ENCODE measurements at regions not wholly inside any gene's neighbourhood (a gene's known extent, or its start where the extent isn't known, plus 50 kb on each side); places are given as distances from the start of the nearest gene placed in this dataset.

GRCh38 chr1:214953901-214954616 lies 128.5 kb upstream of the KCNK2 start:
- no peak for TF ChIP-seq CTCF (IDR thresholded peaks at IDR 0.05; ENCODE audit: control insufficient read depth, extremely low read depth, insufficient read depth)
- DNase-seq (ENCODE audit: low read depth): no peak
- H3K4me3 ChIP-seq (ENCODE audit: low read depth, low read length): no peak overlapping the region

- H3K4me3 ChIP-seq (ENCODE audit: low read depth, low read length): no peak overlapping the region
- no peak for TF ChIP-seq CTCF (IDR thresholded peaks at IDR 0.05; ENCODE audit: control insufficient read depth, extremely low read depth, insufficient read depth)
- no peak for DNase-seq (ENCODE audit: low read depth)
These were observed 128.0 kb upstream of the KCNK2 start for GRCh38 chr1:214954617-214954949.

- no peak overlapping the region for H3K4me3 ChIP-seq (ENCODE audit: low read depth, low read length)
- DNase-seq (ENCODE audit: low read depth): no peak
- TF ChIP-seq CTCF (IDR thresholded peaks at IDR 0.05; ENCODE audit: control insufficient read depth, extremely low read depth, insufficient read depth): no peak
These were observed 125.0 kb upstream of the KCNK2 start for GRCh38 chr1:214957330-214958137.

GRCh38 chr1:214958486-214958885 lies 124.1 kb upstream of the KCNK2 start:
- DNase-seq (ENCODE audit: low read depth): no peak
- TF ChIP-seq CTCF (IDR thresholded peaks at IDR 0.05; ENCODE audit: control insufficient read depth, extremely low read depth, insufficient read depth): no peak
- no peak overlapping the region for H3K4me3 ChIP-seq (ENCODE audit: low read depth, low read length)

GRCh38 chr1:214966346-214966745 lies 116.2 kb upstream of the KCNK2 start:
- TF ChIP-seq CTCF (IDR thresholded peaks at IDR 0.05; ENCODE audit: control insufficient read depth, extremely low read depth, insufficient read depth): no peak
- no peak for DNase-seq (ENCODE audit: low read depth)
- H3K4me3 ChIP-seq (ENCODE audit: low read depth, low read length): no peak overlapping the region

GRCh38 chr1:214967865-214968575 lies 114.5 kb upstream of the KCNK2 start:
- no peak overlapping the region for H3K4me3 ChIP-seq (ENCODE audit: low read depth, low read length)
- TF ChIP-seq CTCF (IDR thresholded peaks at IDR 0.05; ENCODE audit: control insufficient read depth, extremely low read depth, insufficient read depth): no peak
- DNase-seq (ENCODE audit: low read depth): no peak
